ENCODE measurements at regions not wholly inside any gene's neighbourhood (a gene's known extent, or its start where the extent isn't known, plus 50 kb on each side); places are given as distances from the start of the nearest gene placed in this dataset.
"Not testable (repeated sequence)": the region's sequence is repeated elsewhere in the genome, so short reads cannot be mapped to it uniquely, and the experiment has no call there.

- ChIA-PET CTCF (no interaction called here), POLR2A (no interaction called here)
Measured at GRCh38 chr13:111491021-111491420, 170.6 kb downstream of the TEX29 start.

- ChIA-PET CTCF (no interaction called here), POLR2A (no interaction called here)
Measured at GRCh38 chr13:111491659-111492058, 171.2 kb downstream of the TEX29 start.

DNA sequence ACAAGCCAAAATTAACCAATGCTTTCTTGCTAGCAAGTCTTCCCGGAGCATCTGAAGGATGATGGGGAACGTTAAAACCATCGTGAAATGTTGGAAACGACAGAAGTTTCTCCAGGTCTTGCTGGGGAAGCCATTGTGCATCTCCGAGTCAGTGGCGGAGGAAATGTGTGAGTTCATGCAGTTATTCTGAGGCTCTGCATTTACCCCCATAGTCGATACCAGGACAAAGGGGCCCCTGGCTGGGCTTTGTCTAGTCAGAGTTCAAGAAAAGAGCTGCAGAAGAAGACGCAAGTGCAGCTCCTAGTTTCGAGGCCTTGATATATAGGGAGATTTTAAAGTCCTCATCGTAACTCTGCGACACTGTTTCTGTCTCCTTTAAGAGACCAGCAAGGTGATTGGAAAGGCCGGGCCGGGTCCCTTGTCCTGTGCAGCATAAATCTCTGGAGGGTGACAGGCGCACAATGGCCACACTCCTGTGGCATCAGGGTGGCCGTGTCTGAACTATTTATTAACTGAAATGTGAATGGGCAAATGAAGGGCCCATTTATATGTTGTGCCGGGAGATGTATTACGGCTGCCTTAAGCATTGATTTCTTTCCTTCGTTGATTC is 172.0 kb downstream of the TEX29 start:
- ChIA-PET POLR2A (no interaction called here), CTCF (no interaction called here)

DNA sequence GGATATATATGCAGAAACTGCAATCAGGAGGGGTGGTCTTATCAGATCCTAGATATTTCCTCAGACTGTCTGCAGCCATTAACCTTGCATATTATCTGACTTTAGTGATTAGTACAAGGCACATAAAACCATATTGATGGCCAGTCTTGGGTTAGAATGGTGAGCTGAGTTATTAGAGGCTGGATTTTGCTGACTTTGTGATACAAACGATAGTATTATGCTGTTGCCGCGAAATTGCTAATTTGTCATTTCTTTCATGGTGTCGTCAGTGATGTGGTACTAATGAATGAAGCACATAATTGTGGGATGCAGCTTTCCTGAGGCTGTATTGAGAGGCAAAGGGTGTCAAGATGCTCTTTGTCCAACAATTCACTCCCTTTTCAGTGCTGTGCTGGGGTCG is 172.5 kb downstream of the TEX29 start:
- POLR2A ChIA-PET = no interaction called here
- CTCF ChIA-PET = no interaction called here

DNA sequence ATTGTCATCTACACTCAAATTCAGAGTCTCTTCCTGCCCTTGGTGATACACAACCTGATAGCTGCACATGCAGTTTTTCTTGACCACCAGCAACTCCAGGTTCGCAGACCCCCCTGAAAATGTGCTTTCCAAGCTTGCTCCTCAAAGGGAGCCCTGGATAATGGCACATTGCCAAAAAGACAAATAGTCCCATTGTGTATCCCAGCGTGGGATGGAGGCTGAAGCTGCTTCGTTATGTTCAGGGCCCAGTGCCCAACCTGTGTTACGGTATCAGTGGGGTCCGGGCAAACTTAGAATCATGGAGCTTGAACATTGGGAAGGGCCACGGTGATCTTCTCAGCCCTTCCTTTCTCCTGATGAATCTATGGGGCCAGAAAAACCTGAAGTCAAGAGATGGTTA is 173.0 kb downstream of the TEX29 start:
- POLR2A ChIA-PET = no interaction called here

DNA sequence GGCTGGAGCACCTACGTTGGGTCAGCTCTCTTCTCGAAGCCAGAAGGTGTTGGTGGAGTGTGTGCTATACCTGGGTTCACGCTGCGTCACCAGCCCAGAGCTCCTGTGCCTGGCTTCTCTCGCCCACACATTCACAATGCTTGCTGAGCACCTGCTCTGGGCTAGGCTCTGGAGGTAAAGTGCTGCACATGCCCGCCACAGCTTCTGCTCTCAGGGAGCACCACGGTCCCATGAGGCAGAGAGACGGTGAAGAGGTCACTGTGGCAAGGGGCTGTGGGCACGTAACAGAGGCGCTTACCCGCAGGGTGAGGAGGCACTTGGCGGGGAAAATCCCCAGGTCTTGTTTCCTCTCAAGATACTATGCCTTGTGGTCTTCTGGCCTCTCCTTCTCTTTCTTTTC is 174.2 kb downstream of the TEX29 start:
- POLR2A ChIA-PET = no interaction called here
- CTCF ChIA-PET = no interaction called here

More for the DNA sequence above, 173.0 kb downstream of the TEX29 start:
- CTCF ChIA-PET = no interaction called here

DNA sequence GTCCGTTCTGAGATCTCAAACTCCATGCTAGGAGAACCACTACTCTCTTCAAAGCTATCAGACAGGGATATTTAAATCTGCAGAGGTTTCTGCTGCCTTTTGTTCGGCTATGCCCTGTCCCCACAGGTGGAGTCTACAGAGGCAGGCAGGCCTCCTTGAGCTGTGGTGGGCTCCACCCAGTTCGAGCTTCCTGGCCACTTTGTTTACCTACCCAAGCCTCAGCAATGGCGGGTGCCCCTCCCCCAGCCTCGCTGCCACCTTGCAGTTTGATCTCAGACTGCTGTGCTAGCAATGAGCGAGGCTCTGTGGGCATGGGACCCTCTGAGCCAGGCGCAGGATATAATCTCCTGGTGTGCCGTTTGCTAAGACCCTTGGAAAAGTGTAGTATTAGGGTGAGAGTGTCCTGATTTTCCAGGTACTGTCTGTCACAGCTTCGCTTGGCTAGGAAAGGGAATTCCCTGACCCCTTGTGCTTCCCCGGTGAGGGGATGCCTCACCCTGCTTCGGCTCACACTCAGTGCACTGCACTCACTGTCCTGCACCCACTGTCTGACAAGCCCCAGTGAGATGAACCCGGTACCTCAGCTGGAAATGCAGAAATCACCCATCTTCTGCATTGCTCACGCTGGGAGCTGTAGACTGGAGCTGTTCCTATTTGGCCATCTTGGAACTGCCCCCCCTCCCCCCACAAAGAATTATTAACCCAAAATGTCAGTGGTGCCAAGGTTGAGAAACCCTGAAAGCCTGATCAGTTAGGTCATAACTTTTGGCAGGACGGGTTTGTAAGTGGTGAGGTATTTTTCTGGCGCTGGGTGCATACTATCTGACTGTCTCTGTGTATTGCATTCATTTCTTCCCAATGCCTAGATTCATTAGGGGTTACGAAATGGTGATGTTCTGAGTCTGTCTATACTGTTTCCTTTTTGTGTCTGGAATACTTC is 181.4 kb downstream of the TEX29 start:
- POLR2A ChIA-PET, CTCF ChIA-PET: not testable (repeated sequence)

- CTCF ChIA-PET = no interaction called here
- POLR2A ChIA-PET = no interaction called here
Measured at GRCh38 chr13:111502957-111503356, 182.5 kb downstream of the TEX29 start.

DNA sequence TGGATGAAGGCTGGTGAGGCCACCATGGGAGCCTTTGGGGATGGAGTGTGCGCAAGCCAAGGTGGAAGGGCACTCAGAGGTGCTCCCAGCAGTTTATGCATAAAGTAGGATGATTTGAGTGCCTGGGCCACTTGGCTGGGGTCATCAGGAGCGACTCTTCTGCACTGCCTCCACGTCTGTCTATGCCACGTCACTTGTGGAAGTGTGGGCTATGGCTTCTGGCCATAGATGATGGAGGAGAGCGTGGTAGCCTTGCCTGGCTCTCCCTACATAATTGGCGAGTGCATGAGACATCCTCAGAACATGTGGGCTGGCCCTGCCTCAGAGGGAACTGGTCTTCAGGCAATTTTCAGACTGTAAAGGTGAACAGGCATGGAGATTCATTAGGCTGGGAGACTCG is 182.9 kb downstream of the TEX29 start:
- POLR2A ChIA-PET = no interaction called here

GRCh38 chr13:111503905-111504695 is 183.7 kb downstream of the TEX29 start:
- ChIA-PET POLR2A (no interaction called here), CTCF (no interaction called here)

More for the DNA sequence above, 182.9 kb downstream of the TEX29 start:
- CTCF ChIA-PET = no interaction called here

- CTCF ChIA-PET = interaction anchor here (0.7 kb wide), 1 partner anchor 45 kb away, joined by 3 read pairs; no protein-coding TSS in a partner anchor
Measured at GRCh38 chr13:111505175-111505777, 184.8 kb downstream of the TEX29 start.

GRCh38 chr13:111506125-111506524 is 185.7 kb downstream of the TEX29 start:
- ChIA-PET CTCF (no interaction called here), POLR2A (no interaction called here)

More at GRCh38 chr13:111505175-111505777, 184.8 kb downstream of the TEX29 start:
- POLR2A ChIA-PET = interaction anchor here (0.6 to 0.7 kb wide), 2 partner anchors 392 to 646 kb away, joined by 3 to 8 read pairs; no protein-coding TSS in a partner anchor

GRCh38 chr13:111506621-111507020 is 186.2 kb downstream of the TEX29 start:
- POLR2A ChIA-PET = no interaction called here
- CTCF ChIA-PET = no interaction called here

- CTCF ChIA-PET = no interaction called here
- POLR2A ChIA-PET = no interaction called here
Measured at GRCh38 chr13:111508164-111508870, 187.9 kb downstream of the TEX29 start.

- POLR2A ChIA-PET = no interaction called here
- CTCF ChIA-PET = no interaction called here
Measured at GRCh38 chr13:111508902-111509509, 188.6 kb downstream of the TEX29 start.

GRCh38 chr13:111510502-111511218 is 190.2 kb downstream of the TEX29 start:
- ChIA-PET POLR2A (no interaction called here), CTCF (no interaction called here)

DNA sequence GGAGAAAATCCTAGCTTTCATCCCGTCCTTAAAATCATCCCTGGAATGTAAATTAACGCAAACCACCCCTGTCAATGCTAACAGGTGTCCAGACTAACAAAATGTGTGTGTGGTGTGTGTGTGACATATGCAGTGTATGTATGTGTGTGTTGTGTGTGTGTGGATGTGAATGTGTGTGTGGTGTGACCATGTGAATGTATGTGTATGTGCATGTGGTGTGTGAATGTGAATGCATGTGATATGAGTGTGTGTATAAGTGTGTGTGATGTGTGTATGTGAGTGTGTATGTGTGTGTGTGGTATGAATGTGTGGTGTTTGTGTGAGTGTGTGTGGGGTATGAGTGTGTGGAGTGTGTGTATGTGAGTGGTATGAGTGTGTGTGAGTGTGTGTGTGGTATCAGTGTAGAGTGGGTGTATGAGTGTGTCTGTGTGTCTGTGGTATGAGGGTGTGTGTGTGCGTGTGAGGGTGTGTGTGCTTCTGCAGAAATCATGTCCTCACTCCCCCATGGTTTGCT is 190.8 kb downstream of the TEX29 start:
- ChIA-PET POLR2A (no interaction called here), CTCF (no interaction called here)

- POLR2A ChIA-PET = no interaction called here
- CTCF ChIA-PET = no interaction called here
Measured at GRCh38 chr13:111511805-111512504, 191.5 kb downstream of the TEX29 start.

Measured in activated CD8-positive, alpha-beta memory T cell treated with anti-CD3 and anti-CD28 coated beads for 36 hours (primary cell).